Iris pigment epithelial cell (primary cell): ENCODE measurements at regions not wholly inside any gene's neighbourhood (a gene's known extent, or its start where the extent isn't known, plus 50 kb on each side); places are given as distances from the start of the nearest gene placed in this dataset.

Source experiments
- DNase-seq: peaks from one replicate; pipeline ENCODE4 v3.0.0-alpha.2; 2011; ENCODE audit warnings: low read depth

DNA sequence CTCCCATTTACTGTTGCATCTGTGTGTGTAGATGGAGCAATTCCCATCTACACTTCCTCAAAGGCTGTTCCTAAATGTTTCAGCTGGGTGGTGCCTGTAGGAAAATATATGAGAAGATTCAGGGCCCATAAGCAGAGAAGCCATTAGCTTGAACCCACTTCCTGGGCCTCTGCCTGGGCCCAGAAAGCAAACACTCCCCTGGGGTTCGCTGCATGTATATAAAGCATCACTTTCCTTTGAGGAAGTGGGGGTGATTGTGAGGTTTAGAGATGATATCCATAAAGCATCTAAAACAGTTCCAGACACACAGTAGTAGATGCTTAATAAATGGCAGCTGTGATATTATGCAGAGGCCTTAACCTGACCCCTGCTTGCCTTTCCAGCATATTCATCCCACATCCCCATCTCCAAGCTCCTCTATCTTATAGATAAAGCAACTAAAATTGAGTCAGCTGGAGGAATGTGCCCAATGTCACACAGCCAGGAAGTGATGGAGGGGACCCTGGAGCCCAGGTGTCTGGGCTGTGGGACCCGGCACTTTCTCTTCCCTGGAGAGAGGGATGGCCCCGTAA is 280.0 kb upstream of the CRY1 start:
- DNase-seq: no peak

DNA sequence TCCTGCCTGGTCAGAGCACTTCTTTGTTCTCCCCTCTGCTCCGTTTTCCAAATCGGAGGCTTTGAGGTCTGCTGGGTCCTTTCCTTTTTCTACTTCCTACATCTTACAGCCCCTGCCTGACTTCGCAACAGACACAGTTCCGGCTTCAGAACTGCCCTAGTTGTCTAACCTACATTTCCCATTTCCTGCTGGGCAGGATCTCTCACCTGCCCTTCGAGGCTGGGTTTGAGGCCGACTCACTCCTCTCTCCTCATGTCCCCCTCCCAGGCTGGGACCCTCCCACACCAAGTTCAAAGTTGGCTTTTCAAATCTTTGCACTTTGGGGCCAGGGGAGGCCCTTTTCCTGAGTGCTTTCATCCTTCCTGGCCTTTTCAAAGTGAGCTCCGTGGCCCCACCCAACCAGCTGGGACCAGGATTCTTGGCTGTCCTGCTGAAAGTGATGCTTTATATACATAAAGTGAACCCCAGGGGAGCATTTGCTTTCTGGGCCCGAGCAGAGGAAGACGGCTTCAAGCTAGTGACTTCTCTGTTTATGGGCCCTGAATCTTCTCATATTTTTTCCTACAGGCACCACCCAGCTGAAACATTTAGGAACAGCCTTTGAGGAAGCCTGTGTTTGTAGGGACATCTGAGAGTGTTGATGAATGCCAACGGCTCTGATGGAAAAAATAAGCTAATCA is 281.0 kb upstream of the CRY1 start:
- no peak for DNase-seq

DNA sequence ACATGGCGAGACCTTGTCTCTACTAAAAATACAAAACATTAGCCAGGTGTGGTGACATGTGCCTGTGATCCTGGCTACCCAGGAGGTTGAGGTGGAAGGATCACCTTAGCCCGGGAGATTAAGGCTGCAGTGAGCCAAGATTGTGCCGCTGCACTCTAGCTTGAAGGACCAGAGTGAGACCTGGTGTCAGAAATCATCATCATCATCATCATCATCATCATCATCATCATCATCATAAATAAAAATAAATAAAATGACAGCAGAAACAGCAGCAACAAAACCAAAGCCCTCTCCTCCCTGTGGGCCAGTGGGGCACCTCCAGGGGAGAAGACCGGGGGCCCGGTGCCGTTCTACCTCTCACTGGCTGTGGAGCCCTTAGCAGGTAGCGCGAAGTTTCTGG is 281.9 kb upstream of the CRY1 start:
- no peak for DNase-seq

DNA sequence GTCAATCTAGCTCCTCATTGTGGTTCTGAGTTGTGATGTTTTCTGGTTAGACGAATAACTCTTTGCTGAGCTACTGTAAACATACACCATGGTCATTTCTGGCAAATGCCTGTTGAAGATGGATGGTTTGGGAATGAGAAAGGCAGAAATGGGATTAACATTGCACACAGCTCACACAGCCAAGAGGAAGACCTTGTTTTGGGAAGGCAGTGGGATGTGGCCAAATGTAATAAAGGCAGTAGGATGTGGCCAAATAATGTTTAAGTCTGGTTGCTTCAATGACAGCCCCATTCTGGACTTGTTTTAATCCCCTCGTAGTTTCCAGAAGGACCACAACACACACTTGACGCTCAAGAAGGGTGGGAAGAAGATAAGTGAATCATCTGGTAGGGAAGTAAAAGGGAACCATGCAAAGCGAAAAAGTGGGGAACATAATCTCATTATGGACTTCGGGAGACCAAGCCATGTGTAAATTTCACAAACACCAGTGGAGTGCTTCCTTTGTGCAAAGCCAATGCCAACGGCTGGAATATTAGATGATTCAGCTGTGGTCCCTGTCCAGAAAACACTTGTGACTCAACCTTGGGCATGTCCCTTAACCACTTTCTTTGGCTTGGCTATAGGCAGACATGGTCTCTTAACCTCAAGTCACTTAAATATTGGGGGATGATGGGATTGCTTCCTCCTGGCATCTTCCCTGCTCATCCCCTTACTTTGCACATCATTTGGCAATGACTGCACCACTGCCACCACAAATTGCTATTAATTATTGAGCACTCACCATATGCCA is 284.4 kb upstream of the CRY1 start:
- no peak for DNase-seq

DNA sequence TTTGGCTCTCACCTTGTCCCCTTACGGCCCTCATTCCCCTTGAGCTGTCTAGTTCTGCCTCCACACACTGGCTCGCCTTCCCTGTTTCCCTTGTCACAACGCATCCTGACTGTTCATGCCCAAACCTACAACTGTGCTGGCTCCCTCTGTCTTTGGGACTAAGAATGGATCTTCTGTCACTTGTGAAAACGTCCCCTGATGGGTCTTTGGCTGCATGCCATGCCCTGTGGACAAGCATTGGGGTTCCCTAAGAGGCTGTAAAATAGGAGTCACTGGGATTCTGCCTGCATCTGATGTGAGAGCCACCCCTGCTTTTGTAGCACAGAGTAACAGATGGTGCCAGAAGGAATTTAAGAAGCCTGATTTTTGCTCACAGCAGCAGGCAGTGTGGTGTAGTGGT is 285.3 kb upstream of the CRY1 start:
- no peak for DNase-seq

DNA sequence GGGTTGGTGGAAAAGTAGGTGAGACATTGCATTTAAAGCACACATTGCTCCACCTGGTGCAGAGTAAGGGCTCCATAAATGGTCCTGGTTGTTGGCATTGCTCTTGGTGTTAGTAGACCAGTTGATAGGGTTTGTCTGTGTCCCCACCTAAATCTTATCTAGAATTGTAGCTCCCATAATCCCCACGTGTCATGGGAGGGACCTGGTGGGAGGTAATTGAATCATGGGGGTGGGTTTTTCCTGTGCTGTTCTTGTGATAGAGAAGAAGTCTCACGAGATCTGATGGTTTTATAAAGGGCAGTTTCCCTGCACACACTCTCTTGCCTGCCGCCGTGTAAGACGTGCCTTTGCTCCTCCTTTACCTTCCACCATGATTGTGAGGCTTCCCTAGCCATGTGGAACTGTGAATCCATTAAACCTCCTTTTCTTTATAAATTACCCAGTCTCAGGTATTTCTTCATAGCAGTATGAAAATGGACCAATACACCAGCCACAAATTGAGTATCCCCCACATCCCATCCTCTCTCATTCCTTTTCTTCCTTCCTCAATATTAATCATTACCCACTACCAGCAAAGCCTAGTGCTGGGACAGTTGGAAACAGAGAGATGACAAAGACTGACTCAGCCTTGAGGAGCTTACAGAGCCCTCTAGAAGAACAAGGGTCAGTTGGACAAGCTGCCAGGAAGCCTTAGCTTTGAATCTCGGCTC is 285.9 kb upstream of the CRY1 start:
- DNase-seq: peak; percentile 75

DNA sequence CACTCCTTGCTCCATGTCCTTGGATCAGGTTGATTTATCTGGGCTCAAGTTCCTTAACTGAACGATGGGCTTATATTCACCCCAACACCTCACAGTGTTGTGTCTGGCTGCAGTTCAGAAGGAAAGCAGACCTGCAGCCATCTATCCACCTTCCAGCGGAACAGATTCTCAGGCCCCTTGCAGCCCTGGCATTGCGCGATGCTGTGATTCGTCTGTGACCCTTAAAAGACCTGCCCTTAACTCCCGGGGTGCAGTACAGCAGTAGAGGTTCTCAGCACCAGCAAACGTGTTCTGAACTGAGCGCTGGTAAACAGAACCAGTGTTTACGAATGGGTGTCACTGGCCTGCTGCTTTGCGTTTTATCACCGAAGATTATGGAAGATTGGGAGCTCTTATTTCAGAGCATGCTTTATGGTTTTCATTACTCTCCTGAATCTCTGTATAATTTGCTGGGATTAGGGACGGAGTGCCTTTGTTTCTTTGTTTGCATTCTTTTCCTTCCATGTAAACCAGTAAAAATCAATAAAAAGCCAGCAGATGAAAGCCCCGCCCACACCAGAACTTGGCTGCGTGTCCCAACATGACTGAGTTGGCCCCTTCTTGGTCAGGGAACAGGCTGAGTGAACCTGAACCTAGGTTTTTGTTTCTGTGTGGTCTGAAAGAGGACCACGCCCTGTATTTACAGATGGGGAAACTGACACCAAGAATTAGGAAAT is 286.7 kb upstream of the CRY1 start:
- DNase-seq: peak; percentile 74

DNA sequence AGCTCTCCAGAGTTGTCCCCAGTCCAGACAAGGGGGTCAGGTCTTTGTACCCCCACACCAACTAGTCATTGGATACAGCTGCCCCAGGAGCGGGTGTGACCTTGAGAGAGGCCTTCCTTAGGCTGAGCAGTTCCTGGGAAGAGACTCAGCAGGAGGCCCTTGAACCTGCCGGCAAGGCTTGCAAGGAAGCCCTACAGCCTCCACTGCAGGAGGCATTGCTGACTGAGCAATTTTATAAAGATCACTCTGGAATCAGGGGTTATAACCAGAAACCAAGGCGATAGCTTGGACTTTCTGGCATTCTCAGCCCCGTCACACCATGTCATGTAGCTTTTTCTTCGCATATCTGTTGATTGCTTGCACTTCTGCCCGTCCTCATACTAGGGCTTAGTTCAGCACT is 291.3 kb upstream of the CRY1 start:
- no peak for DNase-seq

DNA sequence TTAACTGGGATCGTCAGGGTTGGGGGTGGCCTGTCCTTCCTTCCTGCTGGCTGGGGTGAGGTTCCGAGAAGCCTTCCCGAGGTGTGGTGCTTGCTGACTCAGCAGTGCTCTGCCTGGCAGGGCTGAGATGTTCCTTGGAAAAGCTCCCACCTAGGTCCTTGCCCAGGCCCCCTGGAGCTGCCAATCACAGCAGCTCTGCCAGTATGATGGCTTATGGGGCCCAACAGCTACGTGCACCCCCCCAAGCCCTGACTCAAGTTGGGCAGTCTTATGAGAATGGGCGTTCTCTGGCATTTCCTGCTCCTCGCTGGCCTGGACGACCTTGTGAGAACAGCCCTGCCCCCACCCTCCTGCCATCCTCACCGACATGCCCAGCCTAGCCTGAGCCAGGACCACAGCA is 292.2 kb upstream of the CRY1 start:
- DNase-seq: peak; percentile 33

DNA sequence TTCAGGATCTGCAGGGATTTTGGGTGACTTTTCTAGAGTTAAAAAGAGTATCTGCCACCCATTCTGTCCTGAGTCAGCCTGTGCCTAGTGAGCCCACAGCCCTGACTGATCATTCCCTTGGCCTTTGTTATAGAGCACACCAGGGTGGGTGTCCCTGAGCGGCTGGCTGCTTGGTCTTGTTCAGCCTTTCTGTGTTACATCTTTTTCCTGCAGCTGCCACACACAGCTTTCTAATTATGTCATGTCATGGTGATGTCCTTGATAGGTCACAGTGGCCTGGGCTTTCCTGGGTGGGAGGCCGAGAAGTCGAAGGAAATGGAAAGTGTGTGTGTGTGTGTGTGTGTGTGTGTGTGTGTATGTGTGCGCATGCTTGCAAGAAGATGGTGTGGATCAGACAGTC is 293.2 kb upstream of the CRY1 start:
- no peak for DNase-seq

DNA sequence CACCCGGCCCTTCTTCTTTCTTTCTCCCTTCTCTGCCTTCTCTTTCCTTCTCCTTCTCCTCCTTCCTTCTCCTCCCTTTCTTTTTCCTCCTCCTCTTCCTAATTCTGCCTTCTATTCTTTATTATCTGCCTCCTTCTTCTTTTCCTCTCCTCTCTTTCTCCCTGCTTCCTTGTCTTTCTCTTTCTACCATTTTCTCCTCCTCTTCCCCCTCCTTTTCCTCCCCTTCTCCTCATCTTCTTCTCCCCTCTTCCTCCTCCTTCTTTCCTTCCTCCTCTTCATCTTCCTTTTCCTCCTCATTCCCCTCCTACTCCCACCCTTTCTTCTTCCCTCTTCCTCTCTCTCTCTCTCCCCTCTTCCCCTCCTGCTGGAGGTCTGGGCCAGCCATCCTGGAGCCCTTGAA is 294.9 kb upstream of the CRY1 start:
- no peak for DNase-seq

DNA sequence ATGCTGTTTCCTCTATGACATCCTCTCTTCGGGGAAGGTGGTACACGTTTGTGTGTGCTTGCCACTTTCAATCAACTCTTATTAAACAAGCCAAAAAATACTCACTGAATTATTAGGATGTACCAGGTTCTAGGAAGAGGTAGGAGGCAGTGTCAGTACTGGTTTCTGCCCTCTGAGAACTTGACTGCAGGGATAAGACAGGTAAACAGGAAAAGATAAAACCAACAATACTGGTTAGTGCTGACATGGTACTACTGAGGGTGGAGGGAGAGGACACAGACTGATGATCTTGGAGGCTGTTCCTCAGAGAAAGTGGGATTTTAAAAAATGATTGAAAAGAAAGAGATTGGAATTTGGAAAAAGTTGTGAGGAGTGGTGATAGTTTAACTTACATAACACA is 295.2 kb upstream of the PWP1 start:
- DNase-seq: no peak

DNA sequence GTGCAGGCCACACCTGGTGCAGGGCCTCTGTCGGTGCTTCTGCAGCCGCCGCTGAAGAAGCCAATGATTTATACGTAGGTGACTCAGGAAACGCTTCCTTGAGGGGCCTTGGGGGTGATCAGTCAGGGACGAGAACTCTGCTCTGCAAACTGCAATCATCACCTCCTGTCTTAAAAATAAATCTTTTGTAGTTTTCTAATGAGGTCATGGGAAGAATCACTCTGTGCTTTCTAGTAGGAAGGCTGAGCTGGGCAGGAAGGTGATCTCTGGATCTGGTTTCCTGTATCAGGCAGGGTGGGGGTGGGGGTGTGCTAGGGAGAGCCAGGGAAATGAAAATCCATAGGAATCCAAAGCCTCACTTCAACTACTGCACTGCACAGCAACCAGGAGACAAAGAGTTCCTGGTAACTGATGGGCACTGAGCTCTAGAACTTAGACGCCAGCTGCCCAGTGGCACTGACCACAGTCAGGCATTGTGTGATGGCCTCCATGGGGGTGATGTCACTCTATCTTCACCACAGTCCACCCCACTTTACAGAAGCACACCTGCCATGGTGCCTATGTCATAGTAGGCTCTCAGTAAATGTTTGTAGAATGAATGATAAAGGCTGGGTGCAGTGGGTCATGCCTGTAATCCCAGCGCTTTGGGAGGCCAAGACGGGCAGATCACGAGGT is 292.4 kb upstream of the PWP1 start:
- DNase-seq: peak; percentile 18

DNA sequence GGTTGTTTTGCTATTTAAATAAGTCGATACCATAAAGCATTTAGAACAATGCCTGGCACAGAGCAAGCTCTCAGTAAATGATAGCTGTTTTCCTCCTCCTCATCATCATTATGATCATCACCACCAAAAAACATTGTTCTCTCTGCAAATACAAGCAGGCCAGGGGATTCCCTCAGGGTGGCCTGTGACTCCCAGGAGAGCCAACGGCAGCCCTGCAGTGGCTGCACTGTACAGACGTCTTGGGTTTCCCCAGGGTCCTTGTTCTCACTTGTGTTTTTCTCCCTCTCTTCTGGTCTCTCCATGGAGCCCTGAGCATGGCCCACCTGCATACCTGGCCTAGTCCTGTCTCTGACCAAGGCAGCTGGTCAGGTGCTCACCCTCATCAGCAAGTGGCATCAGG is 290.9 kb upstream of the PWP1 start:
- no peak for DNase-seq

DNA sequence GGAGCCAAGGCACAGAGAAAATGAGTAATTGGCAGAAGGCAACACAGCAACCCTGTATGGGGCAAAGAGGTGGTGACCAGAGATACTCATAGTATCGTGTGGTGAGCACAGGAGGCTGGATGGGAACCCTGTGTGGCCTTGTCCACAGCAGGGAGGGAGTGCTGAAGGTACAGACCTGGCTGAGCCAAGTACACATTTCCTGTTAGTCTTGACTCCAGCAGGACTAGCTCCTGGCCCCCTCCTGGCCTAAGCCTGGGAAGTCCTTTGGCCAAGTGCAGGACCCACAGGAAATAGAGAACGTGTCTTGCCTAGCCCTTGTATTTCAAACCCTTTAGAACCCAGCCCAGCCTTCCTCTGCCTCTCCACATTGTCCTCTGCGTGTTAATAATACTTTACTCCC is 289.8 kb upstream of the PWP1 start:
- DNase-seq: no peak

DNA sequence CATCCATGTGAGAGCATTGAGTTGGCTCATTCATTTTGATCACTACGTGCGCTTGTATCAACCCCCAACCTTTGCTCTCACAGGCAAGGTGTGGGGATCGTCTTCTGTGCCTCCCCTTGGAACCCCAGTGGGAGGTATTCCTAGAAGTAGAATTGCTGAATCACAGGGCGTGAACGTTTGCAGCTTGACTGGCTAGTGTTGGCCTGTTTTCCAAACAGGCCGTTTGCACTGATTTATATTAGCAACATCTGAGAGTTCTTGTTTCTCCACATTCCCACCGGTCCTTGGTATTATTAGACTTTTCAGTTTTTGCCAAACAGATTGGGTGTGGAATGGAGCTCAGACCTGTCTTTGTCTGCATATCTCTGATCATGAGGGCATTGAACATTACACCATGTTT is 288.6 kb upstream of the PWP1 start:
- peak; percentile 23 for DNase-seq

DNA sequence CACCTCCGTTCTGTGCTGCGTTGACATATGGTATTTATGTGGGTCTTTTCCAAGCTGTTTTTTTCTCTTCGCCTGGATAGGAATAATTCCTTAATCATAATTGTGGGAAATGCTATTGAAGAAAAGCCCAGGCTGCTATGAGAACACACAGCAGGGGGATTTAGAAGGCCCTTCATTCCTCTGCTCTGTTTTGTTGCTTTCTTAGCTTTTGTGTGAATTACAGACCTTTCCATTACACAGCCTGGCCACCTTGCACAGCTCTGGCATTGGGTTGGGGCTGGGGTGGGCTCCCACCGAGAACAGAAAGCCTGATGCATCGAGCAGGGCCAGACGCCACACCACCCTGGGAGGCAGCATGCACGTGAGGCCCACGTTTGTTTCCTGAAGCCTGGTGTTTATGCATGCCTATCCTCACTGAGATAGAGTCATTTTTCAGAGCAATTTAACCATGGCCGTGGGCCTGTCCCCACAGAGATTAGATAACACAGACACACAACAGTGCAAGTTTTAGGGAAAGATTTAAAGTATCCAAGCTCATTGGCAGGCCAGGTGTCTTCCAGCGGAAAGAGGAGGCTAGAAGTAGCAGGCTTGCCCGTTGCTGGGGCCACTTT is 287.6 kb upstream of the PWP1 start:
- DNase-seq: no peak

DNA sequence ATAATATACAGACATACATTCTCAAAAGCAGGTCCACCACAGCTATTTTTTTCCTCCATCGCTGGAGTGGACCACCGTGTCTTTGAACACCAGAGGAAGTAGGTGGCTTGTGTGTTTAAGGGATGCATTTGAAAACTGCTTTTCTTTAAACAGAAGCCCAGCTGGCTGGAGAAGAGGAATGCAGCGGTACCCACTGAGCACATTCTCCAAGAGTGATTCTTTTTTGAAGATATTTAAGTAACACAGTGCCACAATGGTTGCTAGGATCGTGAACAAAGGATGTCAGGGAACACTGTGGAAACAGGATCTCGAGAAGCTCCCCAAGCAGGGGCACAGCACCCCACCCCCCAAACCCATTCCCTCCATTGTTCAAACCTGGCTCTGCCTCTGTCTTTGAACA is 286.6 kb upstream of the PWP1 start:
- peak; percentile 47 for DNase-seq

DNA sequence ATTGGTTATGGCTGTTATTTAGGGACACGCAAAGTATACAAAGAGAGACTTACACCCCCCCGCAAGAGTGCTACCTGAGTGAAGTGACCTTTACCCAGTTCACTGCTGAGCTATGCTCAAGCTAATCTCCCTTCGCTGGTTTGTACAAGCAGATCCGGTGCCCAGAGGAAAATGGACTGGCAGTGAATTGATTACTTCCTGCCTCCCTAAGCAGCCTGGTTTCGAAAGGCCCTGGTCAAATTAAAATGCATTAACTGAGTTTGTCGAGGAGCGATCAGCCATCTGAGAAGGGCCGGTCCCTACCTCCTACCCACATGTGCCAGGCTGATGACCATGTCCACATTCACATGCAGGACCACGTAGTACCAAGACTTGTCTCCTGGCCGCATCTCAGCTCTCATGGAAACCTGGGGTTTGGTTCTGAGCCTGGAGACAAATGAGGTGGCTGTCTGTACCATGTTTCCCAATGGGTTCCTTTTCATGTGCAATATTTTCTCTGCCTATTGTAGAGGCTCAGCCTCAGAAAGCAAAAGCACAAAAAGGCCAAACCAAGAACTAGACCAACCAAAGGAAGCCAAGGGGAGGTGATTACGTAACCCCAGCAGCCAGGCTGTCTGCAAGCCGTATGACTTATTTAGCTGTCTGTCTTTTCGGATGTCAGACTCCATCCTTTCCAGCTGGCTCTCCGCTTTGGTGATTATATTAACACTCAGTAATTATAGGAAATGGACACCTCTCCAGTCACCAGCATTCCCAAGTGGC is 284.7 kb upstream of the PWP1 start:
- peak; percentile 93 for DNase-seq
